HCT116 (cell line): ENCODE measurements at regions not wholly inside any gene's neighbourhood (a gene's known extent, or its start where the extent isn't known, plus 50 kb on each side); places are given as distances from the start of the nearest gene placed in this dataset.

Experiments
- ATAC-seq: fragments of 200-7000 bp; cut with Tn5 transposase; 2 replicates; pipeline ENCODE4 v1.9.1; 2020; ENCODE audit warnings: mild to moderate bottlenecking, moderate library complexity
- BruUV-seq: library from RNA; stranded (reverse); fragments of 400-500 nt; replicated peaks from 2 replicates; lab custom pipeline; 2021; lab: Mats Ljungman, UMichigan
- CTCF ChIA-PET: fragments of 300-600 bp; sonication (Branson Sonifier 250); formaldehyde crosslinking; loops from one replicate; lab custom pipeline; 2021; ENCODE audit warnings: antibody characterized with exemption; lab: Charles Lee
- POLR2A ChIA-PET: fragments of 300-600, 350-600 bp; sonication (Branson Sonifier 250); formaldehyde crosslinking; loops from one replicate; lab custom pipeline; 2021; ENCODE audit warnings: antibody characterized with exemption; lab: Charles Lee
- RAD21 ChIA-PET, 2 experiments: fragments of 300-600 bp; sonication (Branson Sonifier 250); formaldehyde crosslinking; loops; one replicate each; lab custom pipeline; 2023; ENCODE audit warnings: low total read pairs in 2 of 2; ENCODE audit not compliant: uncharacterized antibody in 2 of 2, unreplicated experiment in 2 of 2, low non-redundant PET in 1 of 2; lab: Charles Lee
- DNase-seq: peaks from one replicate; pipeline ENCODE4 v3.0.0-alpha.2; 2010; ENCODE audit warnings: low read depth, low spot score
- H2AFZ ChIP-seq: fragments of 200-600 bp; shearing (Covaris generic), sonication (generic); 2 replicates; pipeline ENCODE4 v1.6.1; 2017; ENCODE audit warnings: low read depth, mixed run types, mixed read lengths, antibody characterized with exemption, low read length; ENCODE audit not compliant: poor library complexity, severe bottlenecking
- H3K27ac ChIP-seq: 2 replicates; pipeline ENCODE4 v1.5.1; 2012; ENCODE audit warnings: low read depth, low read length
- H3K27me3 ChIP-seq: fragments of 200-600 bp; sonication (generic); 2 replicates; pipeline ENCODE4 v1.6.1; 2016; ENCODE audit warnings: mixed run types, low read length, mixed read lengths; ENCODE audit not compliant: insufficient read depth
- H3K36me3 ChIP-seq, 2 experiments: fragments of 200-500 bp in 1 of 2; fragments of 200-600 bp in 1 of 2; sonication (Bioruptor generic) in 1 of 2; sonication (generic) in 1 of 2; 2 replicates each; pipeline versions ENCODE4 v1.5.1 to v1.6.1; 2014 to 2016; ENCODE audit warnings: low read length in 2 of 2, inconsistent platforms in 1 of 2, mixed read lengths in 1 of 2, mixed run types in 1 of 2; ENCODE audit not compliant: insufficient read depth in 2 of 2, control insufficient read depth in 1 of 2
- H3K4me1 ChIP-seq, 2 experiments: fragments of 200-600 bp in 1 of 2; sonication (generic) in 1 of 2; 2 replicates each; pipeline versions ENCODE4 v1.5.1 to v1.6.1; 2012 to 2017; ENCODE audit warnings: low read length in 2 of 2, inconsistent platforms in 1 of 2, mild to moderate bottlenecking in 1 of 2, mixed read lengths in 1 of 2, mixed run types in 1 of 2, moderate library complexity in 1 of 2; ENCODE audit not compliant: insufficient read depth in 2 of 2, control insufficient read depth in 1 of 2
- H3K4me2 ChIP-seq: fragments of 200-600 bp; sonication (generic); 2 replicates; pipeline ENCODE4 v1.6.1; 2017; ENCODE audit warnings: mixed run types, low read length, mixed read lengths
- H3K4me3 ChIP-seq, 2 experiments: fragments of 200-600 bp in 1 of 2; sonication (generic) in 1 of 2; replicated peaks in 1 of 2; 2 replicates each; pipeline ENCODE4 v1.5.1; 2011 to 2016; ENCODE audit warnings: low read length in 2 of 2, control low read depth in 1 of 2, low read depth in 1 of 2, mild to moderate bottlenecking in 1 of 2, mixed read lengths in 1 of 2, mixed run types in 1 of 2
- H3K79me2 ChIP-seq: fragments of 200-600 bp; sonication (generic); 2 replicates; pipeline ENCODE4 v1.6.1; 2017; ENCODE audit warnings: mild to moderate bottlenecking, mixed run types, low read length, moderate library complexity, mixed read lengths; ENCODE audit not compliant: insufficient read depth
- H3K9ac ChIP-seq: fragments of 200-600 bp; sonication (generic); 2 replicates; pipeline ENCODE4 v1.6.1; 2016; ENCODE audit warnings: low read length, mixed read lengths
- H3K9me2 ChIP-seq: fragments of 200-600 bp; sonication (generic), shearing (Covaris generic); 2 replicates; pipeline ENCODE4 v1.6.1; 2017; ENCODE audit warnings: mixed run types, mild to moderate bottlenecking, moderate library complexity; ENCODE audit not compliant: insufficient read depth
- H3K9me3 ChIP-seq, 2 experiments: fragments of 200-500 bp in 1 of 2; fragments of 200-600 bp in 1 of 2; sonication (Bioruptor generic) in 1 of 2; sonication (generic) in 1 of 2; 2 replicates each; pipeline ENCODE4 v1.6.1; 2014 to 2017; ENCODE audit warnings: low read length in 2 of 2, mixed read lengths in 2 of 2, inconsistent platforms in 1 of 2, low read depth in 1 of 2, mild to moderate bottlenecking in 1 of 2, mixed run types in 1 of 2, moderate library complexity in 1 of 2; ENCODE audit not compliant: control insufficient read depth in 1 of 2, insufficient read depth in 1 of 2
- H4K20me1 ChIP-seq: fragments of 200-600 bp; sonication (generic), shearing (Covaris generic); 2 replicates; pipeline ENCODE4 v1.6.1; 2017; ENCODE audit warnings: mixed run types, mild to moderate bottlenecking, moderate library complexity; ENCODE audit not compliant: insufficient read depth
- ATF3 ChIP-seq: IDR thresholded peaks from 2 replicates; pipeline ENCODE4 v1.6.1; 2012
- CBX3 ChIP-seq: IDR thresholded peaks from 2 replicates; pipeline ENCODE4 v1.6.1; 2012; ENCODE audit warnings: low read depth
- CTCF ChIP-seq, 3 experiments: fragments of 200-600 bp in 1 of 3; sonication (generic) in 1 of 3; IDR thresholded peaks in 2 of 3; conservative IDR thresholded peaks in 1 of 3; 2 replicates each; pipeline ENCODE4 v1.5.1; 2012 to 2017; ENCODE audit warnings: low read depth in 2 of 3, low read length in 2 of 3, antibody characterized with exemption in 1 of 3, borderline replicate concordance in 1 of 3, control low read depth in 1 of 3, mild to moderate bottlenecking in 1 of 3, mixed read lengths in 1 of 3, mixed run types in 1 of 3, moderate library complexity in 1 of 3; ENCODE audit not compliant: insufficient read depth in 1 of 3
- EGR1 ChIP-seq: IDR thresholded peaks from 2 replicates; pipeline ENCODE4 v1.6.1; 2012; ENCODE audit warnings: low read depth
- ELF1 ChIP-seq: IDR thresholded peaks from 2 replicates; pipeline ENCODE4 v1.6.1; 2012; ENCODE audit warnings: low read depth, borderline replicate concordance
- EZH2 ChIP-seq: fragments of 200-600 bp; sonication (generic); IDR thresholded peaks from 2 replicates; pipeline ENCODE4 v1.6.1; 2017; ENCODE audit warnings: antibody characterized with exemption, mixed run types
- EZH2phosphoT487 ChIP-seq: fragments of 200-600 bp; IDR thresholded peaks from 2 replicates; pipeline ENCODE4 v1.6.1; 2018; ENCODE audit warnings: antibody characterized with exemption, borderline replicate concordance
- FOSL1 ChIP-seq: IDR thresholded peaks from 2 replicates; pipeline ENCODE4 v1.6.1; 2012; ENCODE audit warnings: low read depth
- JUND ChIP-seq: IDR thresholded peaks from 2 replicates; pipeline ENCODE4 v1.6.1; 2012
- MAX ChIP-seq: IDR thresholded peaks from 2 replicates; pipeline ENCODE4 v1.6.1; 2012
- POLR2A ChIP-seq: IDR thresholded peaks from 2 replicates; pipeline ENCODE4 v1.7.0; 2011; ENCODE audit warnings: borderline replicate concordance; ENCODE audit not compliant: insufficient read depth, insufficient read length; ENCODE audit errors: extremely low read depth
- POLR2AphosphoS5 ChIP-seq: IDR thresholded peaks from 2 replicates; pipeline ENCODE4 v1.6.1; 2011; ENCODE audit warnings: mild to moderate bottlenecking, low read depth, low read length, moderate library complexity
- RAD21 ChIP-seq: IDR thresholded peaks from 2 replicates; pipeline ENCODE4 v1.6.1; 2012; ENCODE audit warnings: low read depth, mild to moderate bottlenecking
- REST ChIP-seq: IDR thresholded peaks from 2 replicates; pipeline ENCODE4 v1.6.1; 2012; ENCODE audit warnings: low read depth
- SRF ChIP-seq: IDR thresholded peaks from 2 replicates; pipeline ENCODE4 v1.6.1; 2012; ENCODE audit warnings: low read depth
- TCF7L2 ChIP-seq: IDR thresholded peaks from 2 replicates; pipeline ENCODE4 v1.7.0; 2011; ENCODE audit warnings: borderline replicate concordance, inconsistent platforms; ENCODE audit not compliant: insufficient read depth, insufficient read length; ENCODE audit errors: extremely low read depth
- YY1 ChIP-seq: IDR thresholded peaks from 2 replicates; pipeline ENCODE4 v1.6.1; 2011; ENCODE audit warnings: low read length, low read depth, moderate library complexity, mild to moderate bottlenecking; ENCODE audit not compliant: insufficient replicate concordance; ENCODE audit errors: extremely low read depth
- ZBTB33 ChIP-seq: IDR thresholded peaks from 2 replicates; pipeline ENCODE4 v1.6.1; 2011; ENCODE audit warnings: mild to moderate bottlenecking, low read length, moderate library complexity; ENCODE audit not compliant: insufficient replicate concordance; ENCODE audit errors: extremely low read depth
- ZFX ChIP-seq: fragments of 450-650 bp; IDR thresholded peaks from 2 replicates; pipeline ENCODE4 v1.6.1; 2017
- ZNF274 ChIP-seq: fragments of 200-500 bp; sonication (Bioruptor generic); IDR thresholded peaks from 2 replicates; pipeline ENCODE4 v1.6.1; 2014; ENCODE audit warnings: mild to moderate bottlenecking, low read depth, low read length, inconsistent platforms
- intact Hi-C: fragments of 100-400 bp; cut with micrococcal nuclease; formaldehyde crosslinking; loops from 2 replicates; pipeline ENCODE4 v1.10.0; 2022

GRCh38 chr13:69597088-69597487 is 510.5 kb upstream of the ATXN8OS start:
- no peaks in the 10 kb centered on the region for H3K4me1 ChIP-seq
- intact Hi-C loops, result no loop called here
- no TSS peak for BruUV-seq
- no peak overlapping the region for H2AFZ ChIP-seq
- H3K4me2 ChIP-seq, result no peak overlapping the region
- ChIA-PET POLR2A (no interaction called here), CTCF (no interaction called here), RAD21 (no interaction called here)
- no peak overlapping the region for H3K4me3 ChIP-seq
- no peaks in the 10 kb centered on the region for H3K79me2 ChIP-seq
- no peak overlapping the region for H3K9ac ChIP-seq
- no peaks in the 10 kb centered on the region for H4K20me1 ChIP-seq
- no peaks in the 10 kb centered on the region for H3K36me3 ChIP-seq
- ATAC-seq (no peak), DNase-seq (no peak)
- no peaks in the 10 kb centered on the region for H3K27me3 ChIP-seq
- no peak overlapping the region for H3K27ac ChIP-seq
- H3K9me2 ChIP-seq, result no peaks in the 10 kb centered on the region
- no peaks in the 10 kb centered on the region; a peak in 1 of 4 replicates for H3K9me3 ChIP-seq
- TF ChIP-seq EZH2, result no peak
- TF ChIP-seq ZFX, result no peak
- TF ChIP-seq ELF1, result no peak
- TF ChIP-seq CBX3, result no peak
- no peak for TF ChIP-seq POLR2AphosphoS5
- no peak for TF ChIP-seq SRF
- no peak for TF ChIP-seq JUND
- no peak for TF ChIP-seq ZNF274
- no peak for TF ChIP-seq RAD21
- TF ChIP-seq MAX, result no peak
- no peak for TF ChIP-seq EZH2phosphoT487
- TF ChIP-seq FOSL1, result no peak
- no peak for TF ChIP-seq EGR1
- TF ChIP-seq ATF3, result no peak
- TF ChIP-seq CTCF (IDR thresholded peaks at IDR 0.05 in 2 of 3, conservative IDR thresholded peaks at IDR 0.05 in 1 of 3; ENCODE audit: borderline replicate concordance in 1 of 3, insufficient read depth in 1 of 3, low read depth in 2 of 3, low read length in 2 of 3), result no peak
- TF ChIP-seq TCF7L2, result no peak
- TF ChIP-seq REST, result no peak
- no peak for TF ChIP-seq POLR2A
- no peak for TF ChIP-seq YY1
- TF ChIP-seq ZBTB33, result no peak
